ENCODE measurements at regions not wholly inside any gene's neighbourhood (a gene's known extent, or its start where the extent isn't known, plus 50 kb on each side); places are given as distances from the start of the nearest gene placed in this dataset.

- no peak for DNase-seq (ENCODE audit: low read depth in 2 of 2)
- TF ChIP-seq CTCF (IDR thresholded peaks at IDR 0.05; ENCODE audit: low read depth, low read length): no peak
- H3K4me3 ChIP-seq (replicated peaks in 1 of 2; ENCODE audit: low read depth in 2 of 2, low read length in 2 of 2): no peak overlapping the region
Observed at GRCh38 chr20:4332121-4332860, 83.2 kb upstream of the ADRA1D start.

- TF ChIP-seq CTCF (IDR thresholded peaks at IDR 0.05; ENCODE audit: low read depth, low read length): no peak
- no peak for DNase-seq (ENCODE audit: low read depth in 2 of 2)
- no peak overlapping the region for H3K4me3 ChIP-seq (replicated peaks in 1 of 2; ENCODE audit: low read depth in 2 of 2, low read length in 2 of 2)
Observed at GRCh38 chr20:4330011-4330410, 80.9 kb upstream of the ADRA1D start.

- no peak for TF ChIP-seq CTCF (IDR thresholded peaks at IDR 0.05; ENCODE audit: low read depth, low read length)
- H3K4me3 ChIP-seq (replicated peaks in 1 of 2; ENCODE audit: low read depth in 2 of 2, low read length in 2 of 2): no peak overlapping the region
- DNase-seq (ENCODE audit: low read depth in 2 of 2): no peak
Observed at GRCh38 chr20:4329232-4329631, 80.1 kb upstream of the ADRA1D start.

GRCh38 chr20:4328541-4328940 lies 79.5 kb upstream of the ADRA1D start:
- DNase-seq (ENCODE audit: low read depth in 2 of 2): no peak
- no peak overlapping the region for H3K4me3 ChIP-seq (replicated peaks in 1 of 2; ENCODE audit: low read depth in 2 of 2, low read length in 2 of 2)
- TF ChIP-seq CTCF (IDR thresholded peaks at IDR 0.05; ENCODE audit: low read depth, low read length): no peak

GRCh38 chr20:4327956-4328355 lies 78.9 kb upstream of the ADRA1D start:
- TF ChIP-seq CTCF (IDR thresholded peaks at IDR 0.05; ENCODE audit: low read depth, low read length): no peak
- no peak for DNase-seq (ENCODE audit: low read depth in 2 of 2)
- no peak overlapping the region for H3K4me3 ChIP-seq (replicated peaks in 1 of 2; ENCODE audit: low read depth in 2 of 2, low read length in 2 of 2)

- H3K4me3 ChIP-seq (replicated peaks in 1 of 2; ENCODE audit: low read depth in 2 of 2, low read length in 2 of 2): no peak overlapping the region
- DNase-seq (ENCODE audit: low read depth in 2 of 2): peak in 1 of 2 donors; percentile 44
- TF ChIP-seq CTCF (IDR thresholded peaks at IDR 0.05; ENCODE audit: low read depth, low read length): no peak
Observed at GRCh38 chr20:4326195-4327065, 77.3 kb upstream of the ADRA1D start.
